Astrocyte (in vitro differentiated cells and primary cell): ENCODE measurements at regions not wholly inside any gene's neighbourhood (a gene's known extent, or its start where the extent isn't known, plus 50 kb on each side); places are given as distances from the start of the nearest gene placed in this dataset.

Experiments
- DNase-seq: peaks from one replicate; pipeline ENCODE4 v3.0.0-alpha.2; 2010; ENCODE audit warnings: low read depth
- FAIRE-seq: peaks from 2 replicates; lab custom pipeline; 2011; peaks lifted over from hg19 to GRCh38; lab: Jason Lieb, UNC
- H2AFZ ChIP-seq: 2 replicates; pipeline ENCODE4 v1.6.0; 2012; ENCODE audit warnings: low read depth, low read length, inconsistent platforms
- H3K27ac ChIP-seq: 2 replicates; pipeline ENCODE4 v1.5.1; 2011; ENCODE audit warnings: low read depth, low read length, inconsistent platforms
- H3K27me3 ChIP-seq: 2 replicates; pipeline ENCODE4 v1.6.0; 2011; ENCODE audit warnings: low read length, inconsistent platforms; ENCODE audit not compliant: insufficient read depth
- H3K36me3 ChIP-seq: 2 replicates; pipeline ENCODE4 v1.5.1; 2011; ENCODE audit warnings: low read length, inconsistent platforms; ENCODE audit not compliant: insufficient read depth
- H3K4me1 ChIP-seq: 2 replicates; pipeline ENCODE4 v1.5.1; 2011; ENCODE audit warnings: low read length, inconsistent platforms; ENCODE audit not compliant: insufficient read depth
- H3K4me2 ChIP-seq: 2 replicates; pipeline ENCODE4 v1.6.0; 2012; ENCODE audit warnings: low read length, inconsistent platforms
- H3K4me3 ChIP-seq: 2 replicates; pipeline ENCODE4 v1.5.1; 2011; ENCODE audit warnings: low read depth, mild to moderate bottlenecking, low read length, inconsistent platforms; ENCODE audit not compliant: insufficient read depth
- H3K79me2 ChIP-seq: 2 replicates; pipeline ENCODE4 v1.6.0; 2012; ENCODE audit warnings: mild to moderate bottlenecking, low read length, inconsistent platforms; ENCODE audit not compliant: insufficient read depth
- H3K9ac ChIP-seq: 2 replicates; pipeline ENCODE4 v1.6.0; 2012; ENCODE audit warnings: mild to moderate bottlenecking, low read length, inconsistent platforms
- H3K9me3 ChIP-seq: 2 replicates; pipeline ENCODE4 v1.5.1; 2012; ENCODE audit warnings: low read depth, mild to moderate bottlenecking, low read length, inconsistent platforms; ENCODE audit not compliant: insufficient read depth
- H4K20me1 ChIP-seq: 2 replicates; pipeline ENCODE4 v1.6.0; 2012; ENCODE audit warnings: low read length, inconsistent platforms; ENCODE audit not compliant: insufficient read depth
- H3K27ac Mint-ChIP-seq: one replicate; pipeline ENCODE4 v1.8.0; 2021; ENCODE audit warnings: mild to moderate bottlenecking, mixed read lengths; ENCODE audit not compliant: unreplicated experiment
- H3K27me3 Mint-ChIP-seq: one replicate; pipeline ENCODE4 v1.8.0; 2021; ENCODE audit warnings: low read depth, mixed read lengths; ENCODE audit not compliant: unreplicated experiment
- H3K36me3 Mint-ChIP-seq: one replicate; pipeline ENCODE4 v1.8.0; 2021; ENCODE audit warnings: low read depth, mixed read lengths; ENCODE audit not compliant: unreplicated experiment
- H3K4me1 Mint-ChIP-seq: one replicate; pipeline ENCODE4 v1.8.0; 2021; ENCODE audit warnings: low read depth, mixed read lengths; ENCODE audit not compliant: unreplicated experiment
- H3K4me3 Mint-ChIP-seq: one replicate; pipeline ENCODE4 v1.8.0; 2021; ENCODE audit warnings: mild to moderate bottlenecking, moderate library complexity, mixed read lengths; ENCODE audit not compliant: unreplicated experiment
- H3K9me3 Mint-ChIP-seq: one replicate; pipeline ENCODE4 v1.8.0; 2021; ENCODE audit warnings: mild to moderate bottlenecking, mixed read lengths; ENCODE audit not compliant: unreplicated experiment
- CTCF ChIP-seq: IDR thresholded peaks from 2 replicates; pipeline ENCODE4 v1.5.1; 2011; ENCODE audit warnings: low read depth, mild to moderate bottlenecking, inconsistent platforms, low read length, moderate library complexity; ENCODE audit not compliant: insufficient read depth
- EZH2 ChIP-seq: IDR thresholded peaks from 2 replicates; pipeline ENCODE4 v1.6.1; 2012; ENCODE audit warnings: mild to moderate bottlenecking, low read length, inconsistent platforms; ENCODE audit not compliant: insufficient read depth

- H3K4me2 ChIP-seq, result no peak overlapping the region
- DNase-seq (no peak), FAIRE-seq (no peak)
Measured at GRCh38 chr6:4568138-4568537, 208.1 kb upstream of the CDYL start.

DNA sequence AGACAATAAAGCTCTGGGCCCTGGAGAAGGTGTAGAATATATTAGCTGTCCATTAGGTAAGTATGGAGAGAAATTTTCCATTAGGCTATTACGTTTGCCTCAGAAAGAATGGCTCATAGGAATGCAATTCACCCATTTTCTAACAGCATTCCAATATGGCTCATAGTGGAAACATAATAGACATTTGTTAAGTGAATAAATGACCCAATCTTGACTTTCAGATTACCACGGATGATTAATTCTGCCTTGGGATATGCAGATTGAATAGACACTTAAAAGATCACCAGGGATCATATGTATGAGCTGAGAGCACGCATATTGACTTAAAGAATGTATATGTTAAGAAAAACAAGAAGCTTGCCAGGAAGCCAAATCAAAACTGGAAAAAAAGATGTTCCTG is 209.1 kb upstream of the CDYL start:
- peaks cover 8% of the 10 kb centered on the region for H3K9me3 Mint-ChIP-seq
- Histone ChIP-seq H3K4me1 (peaks cover 5% of the 10 kb centered on the region), H3K4me3 (no peak overlapping the region), H3K9me3 (no peaks in the 10 kb centered on the region), H3K27me3 (no peaks in the 10 kb centered on the region), H3K27ac (no peak overlapping the region), H3K9ac (no peak overlapping the region), H3K4me2 (peak overlapping the region; percentile 9), H3K36me3 (no peaks in the 10 kb centered on the region), H3K79me2 (no peaks in the 10 kb centered on the region), H2AFZ (no peak overlapping the region), H4K20me1 (no peaks in the 10 kb centered on the region)
- H3K27me3 Mint-ChIP-seq, result peaks cover 8% of the 10 kb centered on the region
- FAIRE-seq (peak; percentile 91), DNase-seq (peak; percentile 76)
- H3K36me3 Mint-ChIP-seq, result peaks cover 2% of the 10 kb centered on the region
- no peak overlapping the region for H3K4me3 Mint-ChIP-seq
- peak overlapping the region; percentile 29 for H3K27ac Mint-ChIP-seq
- TF ChIP-seq EZH2 (no peak), CTCF (no peak)
- H3K4me1 Mint-ChIP-seq, result peaks cover 10% of the 10 kb centered on the region

More at GRCh38 chr6:4568138-4568537, 208.1 kb upstream of the CDYL start:
- Mint-ChIP-seq H3K27ac (no peak overlapping the region), H3K4me3 (no peak overlapping the region), H3K4me1 (peaks cover 10% of the 10 kb centered on the region), H3K27me3 (peaks cover 6% of the 10 kb centered on the region), H3K9me3 (peaks cover 8% of the 10 kb centered on the region), H3K36me3 (peaks cover 2% of the 10 kb centered on the region)
- Histone ChIP-seq H3K27me3 (no peaks in the 10 kb centered on the region), H3K27ac (no peak overlapping the region), H3K4me3 (no peak overlapping the region), H3K79me2 (no peaks in the 10 kb centered on the region), H2AFZ (no peak overlapping the region), H3K9ac (no peak overlapping the region), H3K36me3 (no peaks in the 10 kb centered on the region), H3K4me1 (peaks cover 5% of the 10 kb centered on the region), H4K20me1 (no peaks in the 10 kb centered on the region), H3K9me3 (no peaks in the 10 kb centered on the region)
- no peak for TF ChIP-seq EZH2
- no peak for TF ChIP-seq CTCF

DNA sequence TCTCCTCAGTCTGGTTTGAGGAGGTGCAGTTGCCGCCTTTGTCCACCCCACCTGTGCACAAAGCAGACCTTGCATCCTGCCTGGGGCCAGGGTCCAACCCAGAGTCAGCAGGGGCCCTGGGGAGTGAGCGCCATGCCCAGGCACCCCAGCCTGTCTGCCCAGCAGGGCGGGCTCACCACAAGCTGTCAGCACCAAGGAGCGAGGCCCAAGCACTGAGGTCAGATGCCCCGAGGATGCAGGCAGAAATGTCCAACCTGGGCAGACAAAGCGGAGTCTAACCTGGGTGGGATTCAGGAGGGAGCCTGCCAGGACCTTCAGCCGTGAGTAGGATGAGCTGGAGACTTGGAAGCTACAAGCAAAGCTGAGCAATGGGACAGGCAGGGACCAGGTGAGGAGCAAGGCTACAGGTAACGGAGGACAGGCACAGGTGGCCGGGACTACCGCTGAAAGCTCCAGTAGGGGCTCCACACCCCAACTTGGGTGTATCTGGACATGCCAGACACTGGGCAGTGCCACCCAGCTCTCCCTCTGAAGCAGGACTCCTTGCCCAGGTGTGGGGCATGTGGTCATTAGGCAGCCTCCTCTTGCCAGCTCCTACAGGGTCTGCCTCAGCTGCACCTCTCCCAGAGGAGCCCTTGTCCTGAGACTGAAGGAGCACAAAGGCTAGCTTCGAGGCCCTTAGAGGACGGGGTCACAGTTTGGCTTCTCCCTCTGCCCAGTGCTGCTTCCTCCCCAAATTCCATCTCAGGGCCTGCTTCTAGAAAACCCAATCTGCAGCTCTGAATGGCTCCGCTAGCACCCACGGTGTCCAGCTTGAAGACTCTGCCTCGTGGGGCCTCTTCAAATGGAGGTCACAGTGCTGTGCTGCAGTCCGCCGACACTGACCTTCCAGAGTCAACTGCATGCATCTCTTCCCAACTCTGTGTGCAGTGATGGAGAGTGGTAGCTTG is 210.6 kb upstream of the CDYL start:
- Histone ChIP-seq H3K9me3 (no peaks in the 10 kb centered on the region), H3K9ac (no peak overlapping the region), H3K4me3 (no peak overlapping the region), H3K27ac (no peak overlapping the region), H3K36me3 (no peaks in the 10 kb centered on the region), H2AFZ (no peak overlapping the region), H4K20me1 (no peaks in the 10 kb centered on the region), H3K79me2 (no peaks in the 10 kb centered on the region), H3K4me1 (peaks cover 5% of the 10 kb centered on the region), H3K27me3 (no peaks in the 10 kb centered on the region), H3K4me2 (no peak overlapping the region)
- no peak for TF ChIP-seq CTCF
- no peak for TF ChIP-seq EZH2
- Mint-ChIP-seq H3K4me1 (peaks cover 10% of the 10 kb centered on the region), H3K36me3 (peaks cover 2% of the 10 kb centered on the region), H3K4me3 (no peak overlapping the region), H3K27ac (no peak overlapping the region), H3K9me3 (peaks cover 4% of the 10 kb centered on the region), H3K27me3 (peaks cover 11% of the 10 kb centered on the region)
- DNase-seq (no peak), FAIRE-seq (no peak)
